Tibial artery (tissue), 4 donors: ENCODE measurements at regions not wholly inside any gene's neighbourhood (a gene's known extent, or its start where the extent isn't known, plus 50 kb on each side); places are given as distances from the start of the nearest gene placed in this dataset.

Experiments used
- DNase-seq, 2 donors: peaks; one replicate each; pipeline ENCODE4 v3.0.0-alpha.2; 2019
- H3K27ac ChIP-seq, 2 donors: fragments of 200-600 bp; sonication (generic) in 1 of 2; 1 replicate in 1 of 2; 2 replicates in 1 of 2; pipeline ENCODE4 v1.5.1; 2018 to 2019; ENCODE audit warnings: mild to moderate bottlenecking in 1 of 2
- H3K27me3 ChIP-seq, 2 donors: fragments of 200-600 bp; sonication (generic) in 1 of 2; one replicate each; pipeline versions ENCODE4 v1.5.1 to v1.6.0; 2016 to 2019
- H3K36me3 ChIP-seq, 3 donors: fragments of 200-600 bp; sonication (generic) in 2 of 3; one replicate each; pipeline ENCODE4 v1.5.1; 2016 to 2019; ENCODE audit warnings: mild to moderate bottlenecking in 2 of 3
- H3K4me1 ChIP-seq, 4 donors: fragments of 200-600 bp; sonication (generic) in 2 of 4; 1 replicate in 3 of 4; 2 replicates in 1 of 4; pipeline ENCODE4 v1.5.1; 2016 to 2019
- H3K4me3 ChIP-seq, 2 donors: fragments of 200-600 bp; sonication (generic) in 1 of 2; 1 replicate in 1 of 2; 2 replicates in 1 of 2; pipeline ENCODE4 v1.5.1; 2018 to 2019; ENCODE audit warnings: mild to moderate bottlenecking in 2 of 2
- H3K9me3 ChIP-seq, 3 donors: fragments of 200-600 bp; sonication (generic) in 1 of 3; one replicate each; pipeline ENCODE4 v1.5.1; 2016 to 2019
- CTCF ChIP-seq, 2 experiments: fragments of 200-600 bp in 1 of 2; fragments of 450-650 bp in 1 of 2; IDR thresholded peaks; one replicate each; pipeline ENCODE4 v1.5.1; 2017 to 2019; ENCODE audit warnings: antibody characterized with exemption in 2 of 2, mild to moderate bottlenecking in 1 of 2, moderate library complexity in 1 of 2
- intact Hi-C: fragments of 100-400 bp; cut with DNase I; formaldehyde crosslinking; loops from one replicate; pipeline ENCODE4 v1.15.0; 2023; ENCODE audit warnings: low total_unique reads

GRCh38 chr2:205848601-205849000, 166.3 kb downstream of the NRP2 start:
- peaks cover 0 to 9% of the 10 kb centered on the region in 2 donors for H3K27me3 ChIP-seq
- no peaks in the 10 kb centered on the region for H3K9me3 ChIP-seq
- H3K4me1 ChIP-seq = no peaks in the 10 kb centered on the region
- H3K36me3 ChIP-seq = no peaks in the 10 kb centered on the region
- H3K4me3 ChIP-seq = no peak overlapping the region
- intact Hi-C loops = no loop called here
- no peak for TF ChIP-seq CTCF (IDR thresholded peaks at IDR 0.05)
- no peak overlapping the region for H3K27ac ChIP-seq
- no peak for DNase-seq
